Left renal pelvis (tissue), 4 donors: ENCODE measurements at regions not wholly inside any gene's neighbourhood (a gene's known extent, or its start where the extent isn't known, plus 50 kb on each side); places are given as distances from the start of the nearest gene placed in this dataset.

ENCODE experiments used
- DNase-seq, 4 donors: peaks; one replicate each; pipeline ENCODE4 v3.0.0-alpha.2; 2013; ENCODE audit warnings: low read depth in 4 of 4, low spot score in 3 of 4

- no peak for DNase-seq
These were observed 73.6 kb upstream of the FAM20C start for GRCh38 chr7:118615-119391.

GRCh38 chr7:119392-120163, 72.8 kb upstream of the FAM20C start:
- DNase-seq: no peak

GRCh38 chr7:120164-120991, 72.0 kb upstream of the FAM20C start:
- DNase-seq: no peak

GRCh38 chr7:121002-121785, 71.2 kb upstream of the FAM20C start:
- no peak for DNase-seq

GRCh38 chr7:123237-123636, 69.1 kb upstream of the FAM20C start:
- DNase-seq: no peak

GRCh38 chr7:124130-124949, 68.0 kb upstream of the FAM20C start:
- no peak for DNase-seq

- no peak for DNase-seq
These were observed 67.3 kb upstream of the FAM20C start for GRCh38 chr7:125061-125475.

- no peak for DNase-seq
These were observed 66.7 kb upstream of the FAM20C start for GRCh38 chr7:125661-126060.

- DNase-seq: no peak
These were observed 66.0 kb upstream of the FAM20C start for GRCh38 chr7:126368-126767.

- no peak for DNase-seq
These were observed 65.2 kb upstream of the FAM20C start for GRCh38 chr7:127064-127598.

GRCh38 chr7:128171-129080, 63.9 kb upstream of the FAM20C start:
- DNase-seq: no peak

GRCh38 chr7:129366-130221, 62.8 kb upstream of the FAM20C start:
- DNase-seq: no peak

GRCh38 chr7:130222-130572, 62.2 kb upstream of the FAM20C start:
- no peak for DNase-seq

GRCh38 chr7:130875-131780, 61.2 kb upstream of the FAM20C start:
- no peak for DNase-seq

- no peak for DNase-seq
These were observed 60.4 kb upstream of the FAM20C start for GRCh38 chr7:131781-132482.

- DNase-seq: no peak
These were observed 59.5 kb upstream of the FAM20C start for GRCh38 chr7:132899-133298.
